ENCODE measurements at regions not wholly inside any gene's neighbourhood (a gene's known extent, or its start where the extent isn't known, plus 50 kb on each side); places are given as distances from the start of the nearest gene placed in this dataset.
"Not testable (repeated sequence)": the region's sequence is repeated elsewhere in the genome, so short reads cannot be mapped to it uniquely, and the experiment has no call there.

DNA sequence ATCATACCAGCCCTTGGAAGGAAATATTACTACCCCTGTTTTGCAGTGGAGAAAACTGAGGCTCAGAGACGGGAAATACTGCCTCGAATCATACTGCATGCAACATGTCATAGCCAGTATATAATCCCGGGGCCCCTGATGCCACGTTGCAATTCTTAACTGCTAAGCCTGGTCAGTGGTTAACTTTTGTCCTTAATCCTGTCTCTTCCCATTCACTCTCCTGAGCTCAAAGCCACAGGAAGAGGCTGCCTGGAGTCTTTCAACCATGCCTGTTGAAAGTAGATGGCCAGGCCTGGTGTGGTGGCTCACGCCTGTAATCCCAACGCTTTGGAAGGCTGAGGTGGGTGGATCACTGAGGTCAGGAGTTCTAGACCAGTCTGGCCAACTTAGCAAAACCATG is 166.6 kb downstream of the MIAT start:
- Histone ChIP-seq H3K4me3 (no peak overlapping the region), H3K27ac (no peak overlapping the region), H3K4me1 (replicated peaks in 1 of 2) (peaks cover 2 to 24% of the 10 kb centered on the region in 2 donors)
- ATAC-seq (replicated peaks in 6 of 8), result no peak
- in situ Hi-C loops (cut with MboI; ENCODE audit: low pct_unique_long_range_greater_than_20kb in 2 of 9, low sequenced_read_pairs in 9 of 9, unreplicated experiment in 9 of 9), result no loop called here
- 63 to 100% (median 78%) methylated on average over 1 to 6 of the region's 6 CpGs; no CpG with 5 or more reads in 6 of the 10 experiments for WGBS, 10 experiments

DNA sequence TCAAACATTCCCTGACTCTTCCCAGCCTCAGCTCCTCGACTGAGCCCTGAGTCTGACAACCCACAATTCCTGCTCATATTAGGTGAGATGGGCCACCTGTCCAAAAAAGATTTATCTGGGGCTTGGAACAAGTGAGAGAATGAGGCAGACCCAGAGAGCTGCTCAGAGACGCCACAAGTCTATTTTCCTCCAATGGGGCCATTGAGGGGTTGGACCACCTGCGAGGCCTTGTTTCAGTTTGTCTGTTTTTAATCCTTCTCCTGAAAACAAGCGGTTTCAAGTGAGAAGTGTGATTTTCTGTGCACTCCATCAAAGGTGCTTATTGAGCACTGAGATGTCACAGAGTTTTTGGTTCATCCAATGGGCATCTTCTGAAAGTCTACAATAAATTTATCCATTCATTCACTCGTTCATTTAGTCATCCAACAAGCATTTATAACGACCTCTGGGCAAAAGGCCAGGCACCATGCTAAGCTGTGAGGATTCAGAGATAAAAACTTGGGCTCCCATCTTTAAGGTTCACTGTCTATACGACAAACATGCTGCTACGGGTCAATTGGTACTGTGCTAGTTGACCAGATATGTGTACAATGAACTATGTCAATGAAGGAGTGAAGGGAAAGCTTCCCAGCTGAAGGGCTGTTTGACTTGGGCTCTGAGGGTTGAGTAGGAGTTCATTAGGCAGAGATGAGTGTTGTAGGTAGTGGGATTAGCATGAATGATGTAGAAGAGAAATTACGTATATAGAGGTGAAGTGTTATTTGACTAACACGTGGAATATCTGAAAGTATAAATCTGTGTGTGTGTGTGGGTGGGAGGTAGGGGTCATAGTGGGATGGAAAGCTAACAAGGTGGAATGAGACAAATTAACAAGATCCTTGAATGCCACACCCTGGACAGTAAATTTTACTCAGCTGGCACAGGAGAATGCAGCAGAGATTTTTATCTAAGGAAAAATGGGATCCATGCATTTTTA is 168.9 kb downstream of the MIAT start:
- Histone ChIP-seq H3K4me1 (replicated peaks in 1 of 2) (peaks cover 14 to 36% of the 10 kb centered on the region in 2 donors), H3K4me3 (no peak overlapping the region), H3K27ac (no peak overlapping the region)
- 42 to 96% (median 76%) methylated on average over 3 to 7 of the region's 10 CpGs; no CpG with 5 or more reads in 1 of the 10 experiments for WGBS, 10 experiments
- in situ Hi-C loops (cut with MboI; ENCODE audit: low pct_unique_long_range_greater_than_20kb in 2 of 9, low sequenced_read_pairs in 9 of 9, unreplicated experiment in 9 of 9), result no loop called here
- ATAC-seq (replicated peaks in 6 of 8), result no peak

DNA sequence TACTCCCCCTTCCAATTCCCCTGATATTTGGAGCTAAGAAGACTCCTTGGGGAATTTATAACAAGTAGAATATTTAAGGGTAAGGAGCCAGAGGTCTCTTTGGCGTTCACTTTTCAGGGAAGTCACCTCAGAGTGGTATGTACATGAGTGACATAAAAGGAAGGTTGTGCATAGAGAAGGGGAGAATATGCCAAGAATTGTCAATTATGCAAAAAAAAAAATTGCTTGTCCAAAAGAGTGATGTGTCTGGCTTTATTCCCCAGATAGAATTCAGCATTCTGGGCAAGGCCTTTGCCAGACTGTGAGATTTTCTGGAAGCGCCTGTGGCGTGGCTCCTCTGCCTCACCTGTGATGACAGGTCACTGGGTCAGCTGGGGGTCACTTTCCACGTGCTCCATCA is 170.2 kb downstream of the MIAT start:
- WGBS, 10 experiments, result 42 to 78% (median 69%) methylated on average over 2 to 4 of the region's 4 CpGs; no CpG with 5 or more reads in 3 of the 10 experiments
- no peak overlapping the region for H3K4me3 ChIP-seq
- ATAC-seq (replicated peaks in 6 of 8), result peak in 3 of 8 experiments; percentile 30 to 59 (median 44)
- no peak overlapping the region for H3K27ac ChIP-seq
- peaks cover 20 to 37% of the 10 kb centered on the region in 2 donors for H3K4me1 ChIP-seq (replicated peaks in 1 of 2)
- in situ Hi-C loops (cut with MboI; ENCODE audit: low pct_unique_long_range_greater_than_20kb in 2 of 9, low sequenced_read_pairs in 9 of 9, unreplicated experiment in 9 of 9), result no loop called here

DNA sequence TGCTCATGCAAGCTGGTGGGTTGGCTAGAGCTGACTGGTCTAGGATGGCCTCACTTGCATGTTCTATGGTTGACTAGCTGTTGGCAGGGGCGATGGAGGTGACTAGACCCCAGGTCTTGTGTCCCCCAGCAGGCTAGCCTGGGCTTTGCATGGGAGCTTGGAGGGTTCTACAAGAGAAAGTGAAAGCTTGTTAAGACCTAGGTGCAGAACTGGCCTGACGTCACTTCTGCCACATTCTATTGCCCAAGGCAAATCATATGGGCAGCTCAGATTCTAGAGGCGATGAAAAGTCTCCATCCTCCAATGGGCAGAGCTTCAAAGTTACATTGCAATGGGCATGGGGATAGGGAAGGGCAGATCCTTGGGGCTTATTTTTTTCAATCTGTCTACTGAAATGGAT is 170.9 kb downstream of the MIAT start:
- Histone ChIP-seq H3K27ac (no peak overlapping the region), H3K4me1 (replicated peaks in 1 of 2) (peaks cover 20 to 36% of the 10 kb centered on the region in 2 donors), H3K4me3 (no peak overlapping the region)
- peak in 3 of 8 experiments; percentile 50 to 68 (median 58) for ATAC-seq (replicated peaks in 6 of 8)
- in situ Hi-C loops (cut with MboI; ENCODE audit: low pct_unique_long_range_greater_than_20kb in 2 of 9, low sequenced_read_pairs in 9 of 9, unreplicated experiment in 9 of 9), result no loop called here
- 87 to 100% (median 89%) methylated on average over 1 to 3 of the region's 3 CpGs; no CpG with 5 or more reads in 7 of the 10 experiments for WGBS, 10 experiments

DNA sequence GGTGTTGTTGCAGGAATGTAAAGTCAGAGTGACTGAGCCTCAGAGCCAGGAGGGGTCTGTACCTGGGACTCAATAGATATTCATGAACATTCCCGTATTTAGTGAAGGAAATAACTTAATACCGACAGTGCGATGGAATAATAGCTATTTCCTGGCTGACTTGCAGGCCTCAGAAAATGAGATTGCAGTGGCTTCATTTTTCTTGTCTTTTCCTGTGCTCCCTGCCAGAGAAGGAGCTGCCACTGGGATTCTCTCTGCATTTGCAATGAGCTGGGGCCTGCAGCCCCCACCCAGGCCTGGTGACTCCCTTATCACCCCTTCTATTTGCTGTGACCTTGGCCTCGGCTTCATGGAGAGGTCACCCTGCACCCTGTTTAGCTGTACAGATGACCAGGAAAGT is 173.4 kb downstream of the MIAT start:
- peaks cover 20 to 36% of the 10 kb centered on the region in 2 donors for H3K4me1 ChIP-seq (replicated peaks in 1 of 2)
- no peak overlapping the region for H3K4me3 ChIP-seq
- ATAC-seq (replicated peaks in 6 of 8), result peak in 5 of 8 experiments; percentile 40 to 77 (median 62)
- H3K27ac ChIP-seq, result peak overlapping the region; percentile 18 to 58
- in situ Hi-C loops (cut with MboI; ENCODE audit: low pct_unique_long_range_greater_than_20kb in 2 of 9, low sequenced_read_pairs in 9 of 9, unreplicated experiment in 9 of 9), result no loop called here
- 0 to 76% (median 61%) methylated on average over 1 to 4 of the region's 4 CpGs; no CpG with 5 or more reads in 4 of the 10 experiments for WGBS, 10 experiments

DNA sequence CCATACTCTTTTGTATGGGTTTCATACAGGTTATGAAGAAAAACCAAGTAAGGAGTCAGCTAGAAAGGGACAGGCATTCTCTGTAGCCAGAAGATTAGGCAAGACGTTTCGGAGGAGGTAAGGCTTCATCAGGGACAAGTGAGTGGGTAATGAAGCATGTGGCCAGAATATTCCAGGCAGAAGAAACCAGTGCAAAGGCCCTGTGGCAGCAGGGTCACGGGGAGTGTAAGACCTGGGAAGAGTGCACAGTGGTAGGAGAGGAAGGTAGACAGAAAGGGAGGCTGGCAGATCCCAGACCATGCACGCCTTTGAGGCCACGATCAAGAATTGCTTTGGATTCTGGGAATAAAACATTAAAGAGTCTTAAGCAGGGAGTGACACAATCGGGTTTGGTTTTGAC is 177.6 kb downstream of the MIAT start:
- in situ Hi-C loops (cut with MboI; ENCODE audit: low pct_unique_long_range_greater_than_20kb in 2 of 9, low sequenced_read_pairs in 9 of 9, unreplicated experiment in 9 of 9), result no loop called here
- H3K27ac ChIP-seq, result no peak overlapping the region
- no peak for ATAC-seq (replicated peaks in 6 of 8)
- H3K4me1 ChIP-seq (replicated peaks in 1 of 2), result peaks cover 24 to 31% of the 10 kb centered on the region in 2 donors
- WGBS, 10 experiments, result 36 to 100% (median 83%) methylated on average over 1 to 6 of the region's 6 CpGs
- H3K4me3 ChIP-seq, result no peak overlapping the region

DNA sequence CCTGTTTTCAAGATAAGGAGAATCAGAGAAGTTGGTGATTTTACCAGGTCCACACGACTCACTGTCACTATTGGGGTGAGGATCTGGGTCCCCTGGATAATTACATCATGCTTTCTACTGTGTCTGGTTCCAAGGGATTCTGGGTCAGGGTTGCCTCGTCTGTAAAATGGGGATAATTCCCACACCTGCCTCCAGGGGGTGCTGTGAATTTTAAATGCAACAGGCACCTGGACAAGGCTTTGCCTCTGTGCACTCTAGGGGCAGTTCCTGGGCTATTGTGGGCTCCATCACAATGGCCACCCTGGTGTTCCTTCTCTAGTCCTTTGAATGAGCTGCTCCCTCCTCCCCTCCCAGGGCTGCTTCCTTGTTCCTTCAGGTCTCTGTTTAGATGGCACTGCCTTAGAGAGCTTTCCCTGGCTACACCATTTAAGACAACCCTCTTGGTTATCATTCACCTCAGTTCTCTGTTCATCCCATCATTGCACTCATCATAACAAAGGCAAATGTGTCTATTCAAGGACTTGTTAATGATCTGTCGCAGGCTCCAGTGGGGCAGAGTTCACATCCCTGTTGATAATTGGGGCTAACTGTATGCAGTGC is 178.6 kb downstream of the MIAT start:
- H3K4me3 ChIP-seq, result no peak overlapping the region
- WGBS, 10 experiments, result 0 to 100% (median 56%) methylated on average over 1 to 2 of the region's 3 CpGs; no CpG with 5 or more reads in 3 of the 10 experiments
- ATAC-seq (replicated peaks in 6 of 8), result peak in 3 of 8 experiments; percentile 58 to 70 (median 70)
- no peak overlapping the region for H3K27ac ChIP-seq
- in situ Hi-C loops (cut with MboI; ENCODE audit: low pct_unique_long_range_greater_than_20kb in 2 of 9, low sequenced_read_pairs in 9 of 9, unreplicated experiment in 9 of 9), result no loop called here
- peaks cover 14 to 21% of the 10 kb centered on the region in 2 donors for H3K4me1 ChIP-seq (replicated peaks in 1 of 2)

DNA sequence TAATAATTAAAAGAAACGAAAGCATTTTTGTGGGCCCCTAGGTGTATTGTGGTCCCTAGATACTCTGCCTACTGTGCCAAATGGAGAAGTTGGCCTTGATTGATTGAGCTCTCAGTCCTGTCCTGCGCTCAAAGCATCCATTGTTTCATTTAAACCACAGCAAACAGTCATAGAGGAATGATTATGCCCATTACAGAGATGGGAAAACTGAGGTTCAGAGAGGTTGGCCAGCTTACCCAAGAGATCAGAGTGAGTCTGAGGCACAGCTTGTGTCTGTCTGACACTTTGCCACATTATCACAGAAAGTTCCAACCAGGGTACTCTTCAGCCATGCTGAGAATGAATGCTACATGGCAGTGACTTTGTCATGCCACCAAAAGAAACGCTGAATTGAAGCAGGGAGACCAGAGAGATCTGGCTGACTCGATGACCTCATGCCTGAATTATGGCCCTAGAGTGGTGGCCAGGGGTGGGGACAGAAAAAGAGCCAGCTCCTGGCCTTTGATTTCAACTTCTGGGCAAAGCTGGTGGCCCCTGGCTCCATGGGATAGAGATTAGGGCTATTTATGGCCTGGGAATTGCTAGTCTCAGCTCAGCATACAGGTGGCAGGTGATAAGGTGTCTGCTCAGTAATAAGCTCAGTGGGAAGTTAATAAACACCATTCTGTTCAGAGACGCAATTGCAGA is 180.5 kb downstream of the MIAT start:
- 37 to 100% (median 70%) methylated on average over 1 to 5 of the region's 5 CpGs for WGBS, 10 experiments
- no peak for ATAC-seq (replicated peaks in 6 of 8)
- Histone ChIP-seq H3K4me3 (no peak overlapping the region), H3K27ac (no peak overlapping the region), H3K4me1 (replicated peaks in 1 of 2) (peaks cover 12 to 18% of the 10 kb centered on the region in 2 donors)
- in situ Hi-C loops (cut with MboI; ENCODE audit: low pct_unique_long_range_greater_than_20kb in 2 of 9, low sequenced_read_pairs in 9 of 9, unreplicated experiment in 9 of 9), result no loop called here

DNA sequence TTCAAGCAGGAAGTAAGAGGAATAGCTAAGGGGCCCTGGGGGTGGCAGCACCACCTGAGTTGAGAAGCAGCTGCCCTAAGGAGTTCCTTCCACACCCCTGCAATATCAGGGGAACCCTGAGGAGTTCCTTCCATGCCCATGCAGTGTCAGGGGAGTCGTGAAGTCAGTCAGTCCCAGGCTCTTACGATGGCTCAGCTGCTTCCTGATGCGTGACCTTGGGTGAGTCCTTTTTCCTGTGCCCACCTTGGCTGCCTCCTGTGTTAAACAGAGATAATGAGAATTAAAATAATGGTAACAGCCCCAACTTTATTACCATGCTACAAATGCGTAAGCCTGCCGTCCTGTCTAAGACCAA is 181.1 kb downstream of the MIAT start:
- no peak for ATAC-seq (replicated peaks in 6 of 8)
- Histone ChIP-seq H3K4me3 (no peak overlapping the region), H3K27ac (no peak overlapping the region), H3K4me1 (replicated peaks in 1 of 2) (peaks cover 12 to 18% of the 10 kb centered on the region in 2 donors)
- 83 to 100% (median 91%) methylated on average over 2 to 4 of the region's 5 CpGs; no CpG with 5 or more reads in 4 of the 10 experiments for WGBS, 10 experiments
- in situ Hi-C loops (cut with MboI; ENCODE audit: low pct_unique_long_range_greater_than_20kb in 2 of 9, low sequenced_read_pairs in 9 of 9, unreplicated experiment in 9 of 9), result no loop called here

DNA sequence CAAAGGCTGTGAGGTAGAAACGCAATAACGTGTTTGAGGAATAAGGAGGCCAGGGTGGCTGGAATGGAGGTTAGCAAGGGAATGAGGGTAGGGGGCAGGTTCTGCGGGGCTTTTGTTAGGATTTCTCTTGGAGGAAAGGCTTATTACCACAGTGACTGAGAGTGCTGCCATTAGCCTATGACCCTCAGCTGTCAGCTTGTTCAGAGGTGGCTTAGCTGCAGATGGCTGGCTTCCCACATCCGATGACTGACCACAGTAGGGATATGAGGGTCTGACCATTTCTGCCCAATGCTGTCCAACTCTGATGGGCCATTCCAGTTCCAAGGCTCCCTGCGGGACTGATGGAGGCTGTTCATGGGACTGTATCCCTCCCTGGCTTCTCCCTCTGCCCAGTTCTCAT is 181.8 kb downstream of the MIAT start:
- in situ Hi-C loops (cut with MboI; ENCODE audit: low pct_unique_long_range_greater_than_20kb in 2 of 9, low sequenced_read_pairs in 9 of 9, unreplicated experiment in 9 of 9), result no loop called here
- H3K4me1 ChIP-seq (replicated peaks in 1 of 2), result peaks cover 12 to 18% of the 10 kb centered on the region in 2 donors
- peak in 5 of 8 experiments; percentile 40 to 69 (median 58) for ATAC-seq (replicated peaks in 6 of 8)
- H3K4me3 ChIP-seq, result no peak overlapping the region
- no peak overlapping the region for H3K27ac ChIP-seq
- 15 to 97% (median 70%) methylated on average over 2 to 5 of the region's 5 CpGs; no CpG with 5 or more reads in 3 of the 10 experiments for WGBS, 10 experiments

DNA sequence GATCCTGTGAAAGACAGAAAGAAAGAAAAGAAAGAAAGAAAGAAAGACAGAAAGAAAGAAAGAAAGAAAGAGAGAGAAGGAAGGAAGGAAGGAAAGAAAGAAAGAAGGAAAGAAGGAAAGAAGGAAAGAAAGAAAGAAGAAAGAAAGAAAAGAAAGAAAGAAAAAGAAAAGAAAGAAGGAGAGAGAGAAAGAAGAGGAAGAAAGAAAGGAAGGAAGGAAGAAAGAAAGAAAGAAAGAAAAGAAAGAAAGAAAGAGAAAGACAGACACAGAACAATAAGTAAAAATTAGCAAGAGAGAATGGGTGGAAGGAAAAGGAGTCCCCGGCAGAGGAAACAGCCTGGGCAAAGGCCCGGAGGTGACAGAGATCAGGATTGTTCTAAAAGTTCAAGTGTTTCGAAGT is 183.4 kb downstream of the MIAT start:
- H3K27ac ChIP-seq; in situ Hi-C loops (cut with MboI; ENCODE audit: low pct_unique_long_range_greater_than_20kb in 2 of 9, low sequenced_read_pairs in 9 of 9, unreplicated experiment in 9 of 9); ATAC-seq (replicated peaks in 6 of 8); H3K4me3 ChIP-seq: not testable (repeated sequence)
- WGBS, 10 experiments, result 77 to 100% (median 87%) methylated on average over 1 to 3 of the region's 3 CpGs
- peaks cover 12 to 18% of the 10 kb centered on the region in 2 donors for H3K4me1 ChIP-seq (replicated peaks in 1 of 2)

DNA sequence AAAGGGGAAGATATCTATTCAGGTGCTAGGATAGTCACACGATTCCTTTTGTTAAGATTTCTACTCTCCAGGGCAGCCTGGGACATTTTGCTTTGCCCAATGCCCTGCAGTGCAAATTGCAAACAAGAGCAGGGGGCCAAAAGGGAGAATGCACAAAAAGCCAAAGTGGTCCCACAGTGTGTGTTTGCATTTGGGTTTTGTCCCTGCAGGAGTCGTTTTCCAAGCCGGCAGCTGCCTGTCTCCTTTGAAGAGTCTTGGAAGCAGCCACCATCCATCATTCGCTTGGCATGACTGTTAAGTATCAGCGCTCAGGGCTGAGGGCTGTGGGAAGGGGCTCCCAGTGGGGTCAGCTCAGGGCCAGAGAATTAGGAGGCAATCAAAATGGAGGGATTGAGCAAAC is 184.7 kb downstream of the MIAT start:
- WGBS, 10 experiments, result 0 to 93% (median 7%) methylated on average over 1 to 3 of the region's 5 CpGs; no CpG with 5 or more reads in 2 of the 10 experiments
- Histone ChIP-seq H3K27ac (no peak overlapping the region), H3K4me3 (no peak overlapping the region), H3K4me1 (replicated peaks in 1 of 2) (peaks cover 9 to 14% of the 10 kb centered on the region in 2 donors)
- ATAC-seq (replicated peaks in 6 of 8), result peak in 2 of 8 experiments; percentile 16 to 20
- in situ Hi-C loops (cut with MboI; ENCODE audit: low pct_unique_long_range_greater_than_20kb in 2 of 9, low sequenced_read_pairs in 9 of 9, unreplicated experiment in 9 of 9), result no loop called here

Measured in motor neuron (in vitro differentiated cells).